ENCODE measurements at regions not wholly inside any gene's neighbourhood (a gene's known extent, or its start where the extent isn't known, plus 50 kb on each side); places are given as distances from the start of the nearest gene placed in this dataset.

DNA sequence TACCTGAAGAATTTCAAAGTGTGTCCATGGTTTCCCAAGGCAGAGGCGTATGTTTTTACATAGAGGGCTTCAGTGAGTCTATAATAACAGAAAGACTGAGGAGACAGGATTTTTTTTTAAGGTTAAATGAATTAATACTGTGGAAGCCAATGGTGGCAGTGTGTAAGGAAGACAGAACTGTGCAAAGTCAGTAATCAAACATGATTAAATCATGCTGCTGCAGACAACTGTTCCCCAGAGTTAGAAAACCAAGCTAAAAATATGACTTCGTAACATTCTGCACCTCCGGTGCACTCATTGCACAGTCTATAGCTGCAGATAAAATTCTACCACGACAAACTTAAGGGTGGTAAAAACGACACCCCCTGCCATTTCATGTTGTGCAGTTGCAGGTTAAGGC lies 309.6 kb upstream of the TRIB2 start:
- no peak for TF ChIP-seq EP300 (IDR thresholded peaks at IDR 0.05)
- no peak for TF ChIP-seq POLR2A (IDR thresholded peaks at IDR 0.05)
- TF ChIP-seq, protein P1, sequence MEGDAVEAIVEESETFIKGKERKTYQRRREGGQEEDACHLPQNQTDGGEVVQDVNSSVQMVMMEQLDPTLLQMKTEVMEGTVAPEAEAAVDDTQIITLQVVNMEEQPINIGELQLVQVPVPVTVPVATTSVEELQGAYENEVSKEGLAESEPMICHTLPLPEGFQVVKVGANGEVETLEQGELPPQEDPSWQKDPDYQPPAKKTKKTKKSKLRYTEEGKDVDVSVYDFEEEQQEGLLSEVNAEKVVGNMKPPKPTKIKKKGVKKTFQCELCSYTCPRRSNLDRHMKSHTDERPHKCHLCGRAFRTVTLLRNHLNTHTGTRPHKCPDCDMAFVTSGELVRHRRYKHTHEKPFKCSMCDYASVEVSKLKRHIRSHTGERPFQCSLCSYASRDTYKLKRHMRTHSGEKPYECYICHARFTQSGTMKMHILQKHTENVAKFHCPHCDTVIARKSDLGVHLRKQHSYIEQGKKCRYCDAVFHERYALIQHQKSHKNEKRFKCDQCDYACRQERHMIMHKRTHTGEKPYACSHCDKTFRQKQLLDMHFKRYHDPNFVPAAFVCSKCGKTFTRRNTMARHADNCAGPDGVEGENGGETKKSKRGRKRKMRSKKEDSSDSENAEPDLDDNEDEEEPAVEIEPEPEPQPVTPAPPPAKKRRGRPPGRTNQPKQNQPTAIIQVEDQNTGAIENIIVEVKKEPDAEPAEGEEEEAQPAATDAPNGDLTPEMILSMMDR (IDR thresholded peaks at IDR 0.05): no peak
- Histone ChIP-seq H3K36me3 (no peaks in the 10 kb centered on the region), H3K4me3 (no peak overlapping the region), H3K9me3 (peaks cover 0 to 12% (median 0%) of the 10 kb centered on the region in 4 donors), H3K27ac (no peak overlapping the region), H3K27me3 (no peaks in the 10 kb centered on the region), H3K4me1 (no peaks in the 10 kb centered on the region)
- 88 to 90% methylated on average over 5 of the region's 5 CpGs for WGBS, 2 donors
- DNase-seq (ENCODE audit: low spot score in 2 of 2): no peak

DNA sequence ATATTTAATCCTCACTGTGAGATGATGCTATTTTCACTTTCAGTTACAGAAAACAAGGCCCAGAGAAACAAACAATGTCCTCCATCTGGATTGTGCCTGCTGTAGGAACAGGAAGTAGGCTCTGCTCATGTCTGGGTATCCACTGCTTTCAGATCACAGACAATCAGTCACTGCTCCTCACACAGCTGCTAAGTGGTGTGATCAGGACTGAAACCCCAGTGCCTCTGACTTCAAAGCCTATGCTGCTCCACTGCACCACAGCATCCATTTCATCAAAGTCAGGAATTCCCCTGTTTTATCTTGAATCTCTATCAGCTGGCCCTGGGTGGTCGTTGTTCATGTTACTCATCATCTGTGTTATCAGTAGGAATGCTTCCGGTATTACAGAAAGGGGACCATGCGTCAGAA lies 303.8 kb upstream of the TRIB2 start:
- H3K4me1 ChIP-seq: peaks cover 0 to 16% (median 3%) of the 10 kb centered on the region in 4 donors
- no peak overlapping the region for H3K27ac ChIP-seq
- DNase-seq (ENCODE audit: low spot score in 2 of 2): no peak
- no peaks in the 10 kb centered on the region for H3K36me3 ChIP-seq
- peaks cover 0 to 9% (median 0%) of the 10 kb centered on the region in 4 donors for H3K9me3 ChIP-seq
- no peak overlapping the region for H3K4me3 ChIP-seq
- H3K27me3 ChIP-seq: no peaks in the 10 kb centered on the region
- TF ChIP-seq EP300 (IDR thresholded peaks at IDR 0.05) (no peak), POLR2A (IDR thresholded peaks at IDR 0.05) (no peak)
- TF ChIP-seq, protein P1 (IDR thresholded peaks at IDR 0.05): no peak
- WGBS, 2 donors: 70 to 83% methylated on average over 3 of the region's 3 CpGs

DNA sequence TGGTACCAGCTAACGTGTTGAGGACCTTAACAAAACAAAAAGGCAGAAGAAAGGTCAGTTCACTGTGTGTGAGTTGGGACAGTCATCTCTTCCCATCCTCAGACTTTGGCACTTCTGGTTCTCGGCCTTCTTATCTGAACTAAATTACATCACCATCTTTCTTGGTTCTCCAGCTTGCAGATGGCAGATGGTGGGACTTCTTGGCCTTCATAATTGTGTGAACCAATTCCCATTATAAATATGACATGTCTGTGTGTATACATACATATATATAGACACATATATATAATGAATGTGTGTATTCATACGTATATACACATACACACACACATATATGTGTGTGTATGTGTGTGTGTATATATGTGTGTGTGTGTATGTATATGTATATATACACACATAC lies 301.2 kb upstream of the TRIB2 start:
- DNase-seq (ENCODE audit: low spot score in 2 of 2): no peak
- Histone ChIP-seq H3K27ac (no peak overlapping the region), H3K4me1 (peaks cover 0 to 16% (median 3%) of the 10 kb centered on the region in 4 donors), H3K9me3 (peaks cover 0 to 9% (median 0%) of the 10 kb centered on the region in 4 donors), H3K36me3 (no peaks in the 10 kb centered on the region), H3K4me3 (no peak overlapping the region), H3K27me3 (no peaks in the 10 kb centered on the region)
- TF ChIP-seq, protein P1 (IDR thresholded peaks at IDR 0.05): no peak
- TF ChIP-seq EP300 (IDR thresholded peaks at IDR 0.05) (no peak), POLR2A (IDR thresholded peaks at IDR 0.05) (no peak)
- 92 to 98% methylated on average over 3 of the region's 3 CpGs for WGBS, 2 donors

DNA sequence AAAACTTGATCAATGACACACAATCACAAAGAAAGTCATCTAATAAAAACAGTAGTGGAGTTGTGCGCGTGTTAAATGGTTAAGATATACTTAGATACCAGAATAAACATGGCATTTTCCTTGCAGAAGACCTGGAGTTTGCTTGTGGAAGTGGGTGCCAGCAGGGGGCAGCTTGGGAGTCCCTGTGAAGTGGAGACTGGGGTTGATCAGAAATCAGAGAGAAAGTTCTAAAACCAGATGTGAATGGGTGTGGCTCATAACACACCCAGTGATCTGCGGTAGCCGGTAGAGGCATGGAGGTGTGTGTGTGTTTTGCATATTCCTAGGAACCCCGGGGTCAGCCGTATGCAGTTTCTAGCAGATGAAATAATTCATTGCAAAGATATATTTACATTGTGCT lies 300.1 kb upstream of the TRIB2 start:
- WGBS, 2 donors: 55 to 65% methylated on average over 6 of the region's 6 CpGs
- peak; percentile 26 to 53 for DNase-seq (ENCODE audit: low spot score in 2 of 2)

DNA sequence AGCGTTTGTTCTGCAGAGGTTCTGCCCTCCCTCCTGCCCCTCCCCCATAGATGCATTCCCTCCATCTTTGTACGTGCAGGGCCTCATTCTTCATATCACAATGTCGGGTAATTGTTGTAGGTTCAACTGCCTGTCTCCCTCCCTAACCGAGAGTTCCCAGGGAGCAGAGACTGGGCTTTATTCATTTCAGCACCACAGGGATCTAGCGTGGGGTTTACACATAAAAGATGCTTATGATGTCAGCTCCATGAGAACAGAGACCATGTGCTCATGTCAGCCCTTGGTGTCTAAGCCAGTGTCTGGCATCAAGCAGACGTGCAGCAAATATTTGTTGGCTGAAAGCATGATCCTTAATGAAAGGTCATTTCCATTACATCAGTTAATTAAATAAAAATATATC lies 298.9 kb upstream of the TRIB2 start:
- 37 to 47% methylated on average over 6 of the region's 6 CpGs for WGBS, 2 donors

More for the DNA sequence above, 300.1 kb upstream of the TRIB2 start:
- Histone ChIP-seq H3K27me3 (no peaks in the 10 kb centered on the region), H3K36me3 (no peaks in the 10 kb centered on the region), H3K4me3 (no peak overlapping the region), H3K9me3 (peaks cover 0 to 4% (median 0%) of the 10 kb centered on the region in 4 donors), H3K4me1 (peaks cover 0 to 16% (median 3%) of the 10 kb centered on the region in 4 donors), H3K27ac (no peak overlapping the region)
- TF ChIP-seq POLR2A (IDR thresholded peaks at IDR 0.05) (no peak), EP300 (IDR thresholded peaks at IDR 0.05) (peak in 1 of 2 donors; percentile 9)
- TF ChIP-seq, protein P1 (IDR thresholded peaks at IDR 0.05): peak in 4 of 5 experiments; percentile 29 to 59 (median 38)

More for the DNA sequence above, 298.9 kb upstream of the TRIB2 start:
- Histone ChIP-seq H3K27me3 (no peaks in the 10 kb centered on the region), H3K36me3 (no peaks in the 10 kb centered on the region), H3K27ac (no peak overlapping the region), H3K9me3 (no peaks in the 10 kb centered on the region), H3K4me3 (no peak overlapping the region), H3K4me1 (peaks cover 0 to 13% (median 3%) of the 10 kb centered on the region in 4 donors)
- no peak for DNase-seq (ENCODE audit: low spot score in 2 of 2)
- no peak for TF ChIP-seq EP300 (IDR thresholded peaks at IDR 0.05)
- no peak for TF ChIP-seq POLR2A (IDR thresholded peaks at IDR 0.05)
- TF ChIP-seq, protein P1 (IDR thresholded peaks at IDR 0.05): no peak

Data from tibial nerve (tissue), 4 donors.